A204.1 (cell line): ENCODE measurements at regions not wholly inside any gene's neighbourhood (a gene's known extent, or its start where the extent isn't known, plus 50 kb on each side); places are given as distances from the start of the nearest gene placed in this dataset.
"Not testable (repeated sequence)": the region's sequence is repeated elsewhere in the genome, so short reads cannot be mapped to it uniquely, and the experiment has no call there.

ENCODE experiments used
- FAIRE-seq: peaks from 2 replicates; lab custom pipeline; 2012; peaks lifted over from hg19 to GRCh38; lab: Jason Lieb, UNC

DNA sequence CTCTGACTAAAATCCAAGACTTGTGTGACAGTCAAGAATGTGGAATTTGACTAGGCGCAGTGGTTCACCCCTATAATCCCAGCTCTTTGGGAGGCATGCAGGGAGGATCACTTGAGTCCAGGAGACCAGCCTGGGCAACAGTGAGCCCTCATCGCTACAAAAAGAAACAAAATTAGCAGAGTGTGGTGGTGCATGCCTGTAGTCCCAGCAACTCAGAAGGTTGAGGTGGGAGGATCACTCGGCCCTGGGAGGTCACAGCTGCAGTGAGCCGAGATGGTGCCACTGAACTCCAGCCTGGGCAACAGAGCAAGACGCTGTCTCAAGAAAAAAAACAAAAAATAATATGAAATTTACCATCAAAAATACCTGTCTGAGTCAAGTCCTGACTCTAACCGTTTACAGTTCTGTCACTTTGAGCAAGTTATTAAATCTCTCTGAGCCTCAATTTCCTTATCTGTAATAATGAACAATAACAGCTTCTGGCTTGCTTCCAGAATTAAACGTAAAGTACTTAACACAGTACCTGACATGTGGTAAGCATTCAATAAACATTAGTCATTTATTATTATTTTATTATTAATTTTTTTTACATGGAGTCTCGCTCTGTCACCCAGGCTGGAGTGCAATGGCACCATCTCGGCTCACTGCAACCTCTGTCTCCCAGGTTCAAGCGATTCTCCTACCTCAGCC, 204.6 kb upstream of the TSC22D1 start:
- FAIRE-seq: no peak

DNA sequence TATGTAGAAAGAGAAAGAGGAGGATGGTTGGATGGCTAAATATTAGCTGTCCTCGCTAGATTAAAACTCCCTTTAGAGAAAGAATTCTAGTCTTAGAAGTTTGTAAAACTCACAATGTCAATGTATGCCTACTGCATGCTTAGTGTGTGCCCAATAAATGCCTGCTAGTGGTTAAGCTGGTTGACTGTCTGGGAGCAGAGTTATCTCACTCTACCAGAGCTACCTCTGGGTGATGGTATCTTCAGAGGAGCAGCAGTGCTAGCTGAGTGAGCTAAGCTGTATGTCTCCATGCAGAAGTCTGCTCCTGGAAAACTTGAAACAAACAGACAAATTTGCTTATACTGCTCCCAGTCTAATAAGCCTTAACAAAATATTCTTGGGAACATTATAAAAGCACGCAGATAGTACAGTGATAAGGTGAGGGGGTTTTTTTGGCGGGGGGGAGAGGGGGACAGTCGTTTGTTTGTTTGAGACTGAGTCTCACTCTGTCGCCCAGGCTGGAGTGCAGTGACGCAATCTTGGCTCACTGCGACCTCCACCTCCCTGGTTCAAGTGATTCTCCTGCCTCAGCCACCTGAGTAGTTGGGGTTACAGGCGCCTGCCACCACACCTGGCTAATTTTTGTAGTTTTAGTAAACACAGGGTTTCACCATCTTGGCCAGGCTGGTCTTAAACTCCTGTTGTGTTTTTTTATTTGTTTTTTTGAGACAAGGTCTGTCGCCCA, 202.8 kb upstream of the TSC22D1 start:
- FAIRE-seq: no peak

- FAIRE-seq: not testable (repeated sequence)
Measured at GRCh38 chr13:44775290-44775689, 199.2 kb upstream of the TSC22D1 start.

- FAIRE-seq: no peak
Measured at GRCh38 chr13:44770951-44771350, 194.8 kb upstream of the TSC22D1 start.

DNA sequence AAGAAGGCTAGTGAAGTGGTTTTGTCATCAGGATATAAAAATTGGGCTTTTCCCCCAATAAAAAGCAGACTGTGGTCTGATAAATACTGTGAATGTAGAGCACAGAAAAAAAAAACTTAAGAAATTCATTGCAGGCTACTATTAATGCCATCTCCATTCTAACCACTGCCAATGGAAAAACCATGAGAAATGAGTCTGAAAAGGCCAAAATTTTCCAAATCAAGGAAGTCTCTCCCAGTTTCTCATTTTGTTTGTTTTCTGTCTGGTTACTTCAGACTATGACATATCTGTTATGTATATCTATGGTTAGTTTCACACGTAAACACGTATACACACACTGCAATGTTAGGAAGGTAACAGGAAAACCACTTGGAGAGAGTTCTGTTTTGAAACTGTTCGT, 193.6 kb upstream of the TSC22D1 start:
- no peak for FAIRE-seq

GRCh38 chr13:44768775-44769581, 192.8 kb upstream of the TSC22D1 start:
- no peak for FAIRE-seq

DNA sequence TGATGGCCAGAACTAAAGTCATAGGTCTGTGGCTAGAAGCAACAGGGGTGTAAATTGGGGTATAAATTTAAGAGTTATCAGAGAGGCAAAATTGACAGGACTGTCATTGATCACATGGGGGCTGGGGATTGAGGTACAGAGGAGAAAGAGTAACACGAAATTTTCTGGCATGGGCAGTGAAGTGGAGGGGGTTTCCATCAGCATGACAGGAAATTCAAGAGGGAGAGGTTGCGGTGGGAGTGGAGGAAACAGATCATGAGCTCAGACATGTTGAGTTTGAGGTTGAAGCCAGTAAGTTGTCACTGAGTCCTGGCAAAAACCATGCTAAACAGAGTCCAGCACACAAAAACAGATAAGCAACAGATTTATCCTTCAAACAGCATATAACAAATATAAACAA, 192.1 kb upstream of the TSC22D1 start:
- no peak for FAIRE-seq

GRCh38 chr13:44765001-44765471, 188.9 kb upstream of the TSC22D1 start:
- no peak for FAIRE-seq

DNA sequence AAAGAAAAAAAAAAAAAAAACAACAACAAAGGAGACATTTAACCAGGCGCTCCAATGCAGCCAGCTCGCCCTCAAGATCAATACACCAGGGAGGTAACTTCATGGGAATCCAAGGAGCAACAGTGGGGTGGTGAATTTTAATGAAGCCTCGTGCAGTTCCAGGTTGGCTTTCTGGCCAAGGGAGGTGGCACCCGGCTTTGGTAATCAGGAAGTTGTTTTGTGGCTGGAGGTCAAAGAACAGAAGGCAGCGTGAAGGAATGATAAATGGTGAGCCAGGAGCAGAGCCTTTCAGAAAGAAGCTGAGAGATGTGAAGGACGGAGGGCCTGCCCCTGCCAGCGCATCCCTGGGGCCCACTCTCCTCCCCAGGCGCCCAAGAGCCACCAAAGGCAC, 188.2 kb upstream of the TSC22D1 start:
- FAIRE-seq: no peak

DNA sequence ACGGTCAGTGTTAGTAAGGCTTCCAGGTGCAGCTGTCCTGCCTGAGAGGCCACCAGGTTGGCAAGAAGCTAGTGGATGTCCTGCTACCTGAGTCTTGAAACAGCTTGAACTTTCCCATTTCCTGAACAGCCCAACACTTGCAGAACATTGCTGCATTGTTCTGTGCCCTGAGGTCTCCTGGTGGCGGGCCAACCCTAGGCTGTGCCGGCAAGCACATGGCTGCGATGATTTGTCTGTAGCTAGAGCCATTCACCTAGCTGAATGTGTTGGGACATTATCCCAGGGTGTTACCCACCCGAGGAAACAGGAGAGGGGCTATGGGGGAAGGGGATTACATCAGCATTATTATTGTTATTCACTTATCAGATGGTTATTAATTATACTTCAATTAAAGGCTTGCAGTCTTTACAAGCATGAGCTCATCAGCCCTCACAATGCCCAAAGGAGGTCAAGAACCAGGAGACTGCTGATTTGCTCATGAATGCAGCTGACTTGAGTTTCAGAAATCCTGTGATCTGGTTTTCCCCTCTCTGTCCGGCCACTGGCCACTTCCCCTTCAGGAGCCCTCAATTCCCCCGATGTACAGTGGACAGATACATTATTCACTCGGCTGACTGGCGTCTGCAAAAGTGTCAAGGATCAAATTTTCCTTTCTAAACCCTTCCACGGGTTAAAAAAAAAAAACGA, 187.6 kb upstream of the TSC22D1 start:
- FAIRE-seq: no peak

GRCh38 chr13:44762911-44763310, 186.8 kb upstream of the TSC22D1 start:
- no peak for FAIRE-seq

GRCh38 chr13:44760434-44760833, 184.3 kb upstream of the TSC22D1 start:
- FAIRE-seq: no peak

GRCh38 chr13:44759384-44760360, 183.5 kb upstream of the TSC22D1 start:
- FAIRE-seq: no peak

DNA sequence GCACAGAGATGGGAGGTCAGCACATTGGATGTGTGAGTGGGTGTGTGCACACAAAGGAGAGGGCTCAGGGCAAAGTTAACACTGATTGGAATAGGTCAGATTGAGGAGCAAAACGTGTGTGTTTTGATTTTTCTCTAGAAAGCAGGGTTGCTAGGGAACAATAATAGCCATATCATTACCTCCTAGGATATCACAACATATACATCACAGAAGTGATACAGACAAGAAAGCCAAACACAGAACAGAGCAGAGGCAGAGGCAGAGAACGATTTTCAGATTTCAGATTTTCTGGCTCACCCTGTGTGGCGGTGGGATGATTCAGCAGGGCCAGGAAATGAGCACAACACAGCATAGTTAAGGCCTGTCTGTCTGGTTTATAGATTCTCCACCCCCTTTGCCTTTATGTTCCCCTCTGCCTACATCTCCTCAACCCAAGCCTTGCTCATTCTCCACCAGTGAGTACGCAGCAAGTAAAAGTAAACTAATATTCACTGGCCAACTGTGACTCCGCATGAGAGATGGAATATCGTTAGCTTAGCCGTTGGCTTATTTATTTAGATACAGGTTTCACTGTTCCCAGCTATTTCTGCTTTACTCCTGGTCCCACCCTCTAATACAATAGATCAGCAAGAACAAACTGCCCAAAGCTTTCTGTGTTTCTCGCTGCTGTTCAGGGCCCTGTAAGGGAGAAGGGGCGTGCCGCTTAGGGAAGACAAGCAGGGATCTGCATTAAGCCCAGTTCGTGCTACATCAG, 182.7 kb upstream of the TSC22D1 start:
- no peak for FAIRE-seq

GRCh38 chr13:44757671-44758070, 181.5 kb upstream of the TSC22D1 start:
- no peak for FAIRE-seq

GRCh38 chr13:44756276-44756810, 180.2 kb upstream of the TSC22D1 start:
- FAIRE-seq: no peak

DNA sequence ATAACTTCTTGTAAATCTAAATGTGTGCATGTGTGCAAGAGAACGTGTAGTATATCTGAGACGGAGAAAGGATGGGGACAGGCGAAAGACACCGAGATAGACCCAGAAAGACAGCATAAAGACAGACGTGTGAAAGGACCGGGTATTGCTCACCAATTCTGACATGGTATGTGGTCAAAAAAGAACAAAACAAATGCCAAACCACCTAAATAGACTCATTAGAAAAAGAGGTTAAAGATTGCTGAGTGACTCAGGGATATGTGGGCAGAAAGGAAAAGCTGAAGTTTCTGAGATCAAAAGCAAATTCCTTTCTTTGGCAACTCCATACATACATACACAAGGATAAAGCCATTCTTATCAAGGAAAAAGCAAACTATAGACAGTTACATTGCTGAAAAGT, 179.7 kb upstream of the TSC22D1 start:
- no peak for FAIRE-seq

GRCh38 chr13:44752164-44752563, 176.0 kb upstream of the TSC22D1 start:
- no peak for FAIRE-seq

- no peak for FAIRE-seq
Measured at GRCh38 chr13:44750630-44751029, 174.5 kb upstream of the TSC22D1 start.

- FAIRE-seq: no peak
Measured at GRCh38 chr13:44749906-44750305, 173.8 kb upstream of the TSC22D1 start.
